HG03139 (cell line): ENCODE measurements at regions not wholly inside any gene's neighbourhood (a gene's known extent, or its start where the extent isn't known, plus 50 kb on each side); places are given as distances from the start of the nearest gene placed in this dataset.
A peak's percentile ranks its signal among the peaks of the same experiment; 100 is the strongest.

Source experiments
- ATAC-seq: cut with Tn5 transposase; IDR thresholded peaks from one replicate; pipeline ENCODE4 v1.9.1; 2021; ENCODE audit not compliant: unreplicated experiment

- ATAC-seq = no peak
Observed at GRCh38 chr2:8418721-8419120, 263.1 kb upstream of the ID2 start.

DNA sequence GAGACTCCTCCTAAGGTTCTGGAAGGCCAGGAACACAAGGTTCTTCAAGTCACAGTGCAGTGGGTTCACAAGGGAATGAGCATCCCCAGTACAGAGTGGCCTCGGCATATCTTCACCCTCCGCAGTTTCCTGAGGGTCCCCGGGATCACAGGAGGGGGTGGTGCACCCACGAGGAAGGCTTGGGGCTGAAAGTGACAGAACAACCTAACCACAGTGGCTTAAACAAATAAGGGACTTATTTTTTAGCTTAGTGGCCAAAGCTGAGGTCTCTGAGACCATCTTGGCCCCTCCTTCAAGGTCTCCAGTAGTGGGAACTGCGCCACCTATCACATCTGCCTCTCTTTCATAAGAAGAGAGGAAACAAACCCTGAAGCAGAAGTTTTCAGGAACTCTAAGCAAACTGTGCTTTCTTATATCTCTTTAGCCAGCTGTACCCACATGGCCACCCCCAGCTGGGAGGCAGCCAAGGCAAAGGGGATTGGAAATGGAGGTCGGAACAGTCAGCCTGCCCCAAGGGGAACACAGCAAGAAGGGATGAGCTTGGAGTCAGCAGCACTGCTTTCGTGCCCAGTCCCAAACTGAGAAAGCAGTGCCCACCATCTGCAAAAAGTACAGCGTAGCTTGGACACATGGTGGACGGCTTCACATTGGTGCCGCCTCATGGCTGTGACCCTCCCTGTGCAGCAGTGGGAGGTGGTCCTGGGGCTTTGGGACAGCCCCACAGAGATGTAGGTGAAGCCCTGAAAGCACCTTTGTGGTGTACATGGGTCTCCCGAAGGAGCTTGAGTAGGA lies 260.0 kb upstream of the ID2 start:
- ATAC-seq = peak; percentile 71

DNA sequence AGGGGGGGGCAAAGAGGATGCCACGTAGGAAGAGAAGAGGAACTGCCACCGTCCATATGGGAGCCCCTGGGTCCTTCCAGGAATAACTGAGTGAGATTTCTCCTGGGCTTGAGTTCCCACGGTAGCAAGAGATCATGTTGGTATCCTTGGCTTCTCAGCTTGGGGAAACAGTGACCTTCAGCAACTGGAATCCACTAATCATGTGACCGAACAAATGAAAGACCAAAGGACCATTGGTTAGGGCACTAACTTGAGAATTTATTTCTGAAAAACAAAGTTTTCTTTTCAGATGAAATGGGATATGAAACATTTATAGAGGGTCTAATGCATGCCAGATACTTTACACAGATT lies 259.4 kb upstream of the ID2 start:
- ATAC-seq = no peak

DNA sequence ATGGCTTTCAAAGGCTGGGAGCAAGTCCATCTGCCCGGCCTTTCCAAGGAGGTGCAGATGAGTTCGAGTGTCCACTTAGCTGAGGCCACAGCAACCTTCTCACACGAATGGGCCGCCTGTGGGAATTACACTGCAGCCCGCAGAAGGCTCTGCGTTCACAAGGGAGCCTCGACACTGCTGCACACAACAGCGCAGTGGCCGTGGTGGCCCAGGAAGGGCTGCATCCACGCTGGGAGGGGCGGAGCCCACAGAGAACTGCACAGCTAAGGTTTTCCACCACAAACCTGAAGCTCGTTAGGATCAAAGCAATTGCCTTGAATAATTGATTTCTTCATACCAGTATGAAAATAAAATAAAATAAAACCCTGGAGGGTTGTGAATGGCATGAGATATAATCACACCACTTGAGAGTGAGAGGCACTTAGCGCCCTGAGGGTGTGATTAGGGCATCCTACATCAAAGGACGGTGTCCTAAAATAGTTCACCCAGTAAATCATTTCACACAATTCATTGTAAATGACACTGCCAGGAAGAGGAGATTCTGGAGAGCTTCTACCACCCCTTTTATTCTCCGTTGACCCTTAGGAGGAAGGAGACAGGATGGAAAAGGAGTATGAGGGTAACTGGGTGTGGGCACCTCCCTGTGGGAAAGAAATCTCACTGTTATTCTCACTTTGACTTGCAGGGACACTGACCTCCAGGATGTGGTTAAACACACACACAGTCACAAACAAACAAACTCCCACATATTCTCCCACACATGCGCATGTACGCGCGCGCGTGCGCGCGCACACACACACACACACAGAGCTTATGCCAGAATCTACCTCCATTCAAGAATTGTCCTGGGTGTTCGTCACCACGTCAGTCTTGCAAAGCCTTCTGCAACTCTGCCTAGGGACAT lies 256.6 kb upstream of the ID2 start:
- no peak for ATAC-seq

GRCh38 chr2:8426550-8426949 lies 255.3 kb upstream of the ID2 start:
- ATAC-seq = no peak

GRCh38 chr2:8427211-8427610 lies 254.6 kb upstream of the ID2 start:
- no peak for ATAC-seq

DNA sequence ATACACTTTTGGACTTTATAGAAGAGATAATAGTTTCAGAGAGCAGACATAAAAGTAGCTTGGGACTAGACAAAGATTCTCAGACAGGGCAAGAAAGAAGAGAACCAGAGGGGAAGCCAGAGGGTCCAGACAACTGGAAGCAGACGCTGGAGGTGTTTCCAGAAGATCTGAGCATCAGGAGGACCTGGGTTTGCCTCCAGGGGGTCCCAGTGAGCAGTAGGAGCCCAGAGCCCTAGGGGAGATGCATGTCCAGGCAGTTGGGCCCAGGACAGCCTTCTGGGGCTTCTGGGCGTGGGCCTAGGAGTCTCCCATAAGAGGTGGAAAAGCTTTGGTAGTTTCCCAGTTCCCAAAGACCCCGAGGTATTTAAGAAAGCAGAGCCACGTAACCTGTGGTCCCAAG lies 251.2 kb upstream of the ID2 start:
- ATAC-seq = no peak

- no peak for ATAC-seq
Observed at GRCh38 chr2:8431446-8432125, 250.3 kb upstream of the ID2 start.

GRCh38 chr2:8432706-8433336 lies 249.0 kb upstream of the ID2 start:
- ATAC-seq = no peak

- ATAC-seq = no peak
Observed at GRCh38 chr2:8433390-8433789, 248.5 kb upstream of the ID2 start.

DNA sequence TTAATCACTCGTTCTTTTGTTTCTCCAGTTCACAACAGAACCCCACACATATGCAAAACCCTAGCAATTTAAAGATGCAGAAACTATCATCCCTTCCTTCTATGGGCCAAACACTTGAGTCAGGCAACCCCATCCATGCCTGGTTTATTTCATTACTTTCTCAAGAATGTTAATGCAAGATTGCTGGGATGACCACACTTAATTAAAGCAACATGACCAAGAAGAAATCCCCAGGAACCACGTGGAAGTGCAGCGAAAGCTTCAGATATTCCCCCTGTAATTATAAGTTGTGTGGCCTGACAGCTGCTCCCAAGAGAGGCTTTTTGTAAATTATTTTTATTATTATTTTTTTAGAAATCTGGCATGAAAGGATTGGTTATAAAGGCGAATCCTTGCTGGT lies 246.2 kb upstream of the ID2 start:
- ATAC-seq = no peak

DNA sequence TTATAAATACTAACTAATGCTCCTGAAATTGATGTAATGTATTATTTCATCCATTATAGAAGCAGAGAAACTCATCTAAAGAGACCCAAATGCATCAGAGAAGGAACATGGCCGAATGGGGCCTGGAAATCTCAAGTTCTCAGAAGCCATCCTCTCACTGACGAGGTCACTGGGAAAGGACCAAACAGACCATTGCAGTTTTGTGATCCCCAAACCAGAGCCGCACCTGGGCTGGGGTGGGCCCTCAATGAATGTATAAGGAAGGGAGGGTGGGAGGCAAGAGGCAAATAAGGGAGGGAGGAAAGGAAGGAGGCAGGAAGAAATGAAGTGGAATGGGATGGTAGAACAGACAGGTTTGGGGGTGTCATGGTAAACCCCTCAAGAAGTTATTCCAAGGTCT lies 245.3 kb upstream of the ID2 start:
- no peak for ATAC-seq

DNA sequence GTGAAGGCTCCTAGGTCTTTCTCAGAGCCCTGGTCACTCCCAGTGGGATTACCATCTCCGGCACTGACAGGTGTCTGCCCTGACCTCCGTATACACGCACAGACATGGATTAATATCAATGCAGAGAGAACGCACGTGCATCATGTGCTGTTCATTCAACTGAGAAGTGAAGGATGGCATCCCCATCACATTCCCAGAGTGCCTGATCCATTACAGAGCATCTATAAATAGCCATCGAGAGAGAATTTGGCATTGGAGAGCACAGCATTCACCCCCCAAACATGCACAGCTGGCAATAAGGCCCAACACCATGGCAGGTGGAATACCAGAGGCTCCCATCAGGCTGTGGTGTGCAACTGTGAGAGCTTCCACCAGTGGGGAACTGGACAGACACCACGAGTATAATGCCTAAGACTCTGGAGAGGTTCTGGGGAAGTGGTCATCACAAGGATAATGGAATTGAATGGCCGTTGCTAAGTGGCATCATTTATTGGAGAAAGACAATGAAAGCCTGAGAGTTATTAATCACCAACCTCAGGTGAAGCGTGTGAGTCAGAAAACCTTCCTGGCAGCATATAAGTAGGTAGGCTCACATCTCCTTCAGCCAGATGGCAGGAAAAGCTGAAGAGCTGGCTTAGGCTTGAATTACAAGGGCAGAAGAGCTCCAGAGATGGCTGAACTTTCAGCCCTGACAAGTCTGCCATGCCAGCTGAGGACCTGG lies 244.5 kb upstream of the ID2 start:
- ATAC-seq = no peak

GRCh38 chr2:8437949-8438400 lies 243.9 kb upstream of the ID2 start:
- ATAC-seq = no peak

GRCh38 chr2:8438476-8438875 lies 243.4 kb upstream of the ID2 start:
- no peak for ATAC-seq

- no peak for ATAC-seq
Observed at GRCh38 chr2:8438996-8439395, 242.9 kb upstream of the ID2 start.

DNA sequence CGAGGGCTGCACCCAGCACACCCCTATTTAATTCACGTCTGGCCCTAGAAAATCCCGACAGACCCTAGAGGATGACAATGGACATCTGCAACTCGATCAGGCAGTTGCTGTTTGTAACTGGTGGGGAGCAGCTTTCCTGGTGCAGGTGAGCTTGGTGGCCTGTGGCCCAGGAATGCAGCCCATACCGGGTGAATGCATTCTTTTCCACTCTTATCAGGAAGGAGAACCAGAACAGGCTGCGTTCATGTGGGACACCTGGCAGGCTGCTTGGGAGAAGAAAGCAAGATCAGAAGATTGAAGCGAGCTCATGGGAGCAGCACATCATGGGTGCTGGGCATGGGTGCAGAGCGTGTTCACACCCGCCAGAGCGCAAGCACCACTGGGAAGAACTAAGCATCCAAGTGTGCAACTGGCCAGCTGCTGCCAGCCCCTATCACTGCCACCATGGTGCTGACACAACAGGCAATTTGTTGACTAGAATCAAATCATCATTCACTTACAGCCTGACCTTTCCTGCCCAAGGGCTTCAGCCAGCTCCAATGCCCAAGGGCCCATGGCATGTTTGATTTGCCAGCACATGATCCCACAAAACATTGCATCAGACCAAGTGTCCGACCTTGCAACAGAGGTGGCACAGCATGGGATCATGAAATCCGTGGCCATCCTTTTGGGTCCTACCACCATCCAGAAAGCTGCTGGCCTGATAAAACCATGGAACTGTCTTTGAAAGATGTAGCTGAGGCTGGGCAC lies 241.7 kb upstream of the ID2 start:
- no peak for ATAC-seq

DNA sequence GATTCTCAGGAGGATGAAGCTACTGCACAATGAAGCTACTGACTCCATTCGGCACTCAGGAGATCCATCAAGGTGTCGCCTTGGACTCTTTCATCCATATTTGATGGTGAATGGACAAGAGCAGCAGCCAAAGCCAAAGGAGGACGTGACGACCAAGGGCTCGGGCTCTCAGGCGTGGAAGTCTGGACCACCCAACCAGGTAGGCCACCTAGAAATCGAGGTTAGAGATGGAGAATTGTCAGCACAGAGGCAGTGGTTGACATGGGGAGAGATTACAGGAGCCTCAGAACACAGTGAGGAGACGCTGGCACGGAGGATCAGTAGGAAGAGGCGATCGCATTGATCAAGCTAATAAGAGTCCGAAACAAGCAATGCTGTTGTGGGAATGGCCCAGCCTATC lies 240.5 kb upstream of the ID2 start:
- ATAC-seq = no peak

DNA sequence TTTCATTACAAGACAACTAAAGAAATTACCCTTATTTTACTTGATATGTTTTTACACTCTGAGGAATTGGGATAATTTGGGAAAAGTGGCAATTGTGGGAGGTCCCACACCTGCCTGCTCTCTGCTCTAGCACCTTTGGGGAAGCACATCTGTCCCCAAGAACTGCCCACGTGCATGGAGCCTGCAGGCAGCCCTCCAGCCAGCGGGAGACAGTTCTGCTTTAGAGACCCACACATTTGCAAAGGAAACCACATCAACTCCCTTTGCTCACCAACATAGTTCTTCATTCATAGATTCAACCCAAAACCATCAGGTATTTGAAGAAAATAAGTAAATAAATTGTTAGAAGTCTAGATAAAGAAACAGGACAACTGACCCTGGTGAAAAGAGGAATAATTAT lies 239.9 kb upstream of the ID2 start:
- ATAC-seq = peak; percentile 78
